SK-N-SH treated with all-trans-retinoic acid at 6 μM for 48 hours (cell line): ENCODE measurements at regions not wholly inside any gene's neighbourhood (a gene's known extent, or its start where the extent isn't known, plus 50 kb on each side); places are given as distances from the start of the nearest gene placed in this dataset.

ENCODE experiments used
- ATAC-seq: fragments of 200-7000 bp; cut with Tn5 transposase; 3 replicates; pipeline ENCODE4 v1.9.1; 2020; ENCODE audit warnings: mild to moderate bottlenecking, moderate library complexity
- ARNTL ChIP-seq: fragments of 450-650 bp; formaldehyde crosslinking; IDR thresholded peaks from 2 replicates; pipeline ENCODE4 v1.5.0; 2020; ENCODE audit warnings: low read depth, mild to moderate bottlenecking, moderate library complexity, borderline replicate concordance
- BACH2 ChIP-seq: fragments of 250-450 bp; sonication (Bioruptor Pico); IDR thresholded peaks from 2 replicates; pipeline ENCODE4 v1.9.0; 2021; ENCODE audit warnings: mild to moderate bottlenecking, borderline replicate concordance
- CSDC2 ChIP-seq: fragments of 250-450 bp; sonication (Bioruptor Pico); IDR thresholded peaks from 2 replicates; pipeline ENCODE4 v1.5.0; 2020; ENCODE audit warnings: mild to moderate bottlenecking, moderate library complexity
- ESRRG ChIP-seq: fragments of 250-450 bp; sonication (Bioruptor Pico); IDR thresholded peaks from 2 replicates; pipeline ENCODE4 v1.6.1; 2021; ENCODE audit warnings: mild to moderate bottlenecking
- GLIS3 ChIP-seq: fragments of 250-450 bp; sonication (Bioruptor Pico); IDR thresholded peaks from 2 replicates; pipeline ENCODE4 v1.5.0; 2020; ENCODE audit warnings: mild to moderate bottlenecking, moderate library complexity
- ISL1 ChIP-seq: fragments of 250-450 bp; sonication (Bioruptor Pico); IDR thresholded peaks from 2 replicates; pipeline ENCODE4 v2.1.2; 2022; ENCODE audit warnings: mild to moderate bottlenecking, moderate library complexity
- OSR1 ChIP-seq: fragments of 250-450 bp; sonication (Bioruptor Pico); IDR thresholded peaks from 2 replicates; pipeline ENCODE4 v1.8.0; 2022; ENCODE audit warnings: moderate library complexity, mild to moderate bottlenecking, inconsistent platforms
- PPARA ChIP-seq: fragments of 250-450 bp; sonication (Bioruptor Pico); IDR thresholded peaks from 2 replicates; pipeline ENCODE4 v1.5.0; 2020; ENCODE audit warnings: mild to moderate bottlenecking, borderline replicate concordance
- RARB ChIP-seq: fragments of 250-450 bp; sonication (Bioruptor Pico); IDR thresholded peaks from 2 replicates; pipeline ENCODE4 v1.8.0; 2021; ENCODE audit warnings: mild to moderate bottlenecking, moderate library complexity
- SNAI2 ChIP-seq: fragments of 250-450 bp; sonication (Bioruptor Pico); IDR thresholded peaks from 2 replicates; pipeline ENCODE4 v1.5.0; 2020; ENCODE audit warnings: mild to moderate bottlenecking, moderate library complexity
- TCF4 ChIP-seq: fragments of 250-450 bp; sonication (Bioruptor Pico); IDR thresholded peaks from 2 replicates; pipeline ENCODE4 v1.8.0; 2021; ENCODE audit warnings: mild to moderate bottlenecking, moderate library complexity, borderline replicate concordance
- ZC3H10 ChIP-seq: fragments of 250-450 bp; sonication (Bioruptor Pico); IDR thresholded peaks from 2 replicates; pipeline ENCODE4 v1.5.1; 2021; ENCODE audit warnings: mild to moderate bottlenecking, moderate library complexity
- ZFP3 ChIP-seq: fragments of 250-450 bp; sonication (Bioruptor Pico); IDR thresholded peaks from 2 replicates; pipeline ENCODE4 v1.5.0; 2020; ENCODE audit warnings: mild to moderate bottlenecking, moderate library complexity
- ZFP30 ChIP-seq: fragments of 450-650 bp; formaldehyde crosslinking; IDR thresholded peaks from 2 replicates; pipeline ENCODE4 v1.5.0; 2022; ENCODE audit warnings: mild to moderate bottlenecking, moderate library complexity
- ZNF565 ChIP-seq: fragments of 450-650 bp; formaldehyde crosslinking; conservative IDR thresholded peaks from 2 replicates; pipeline ENCODE4 v1.5.0; 2020; ENCODE audit warnings: low read depth, mild to moderate bottlenecking, moderate library complexity
- ZNF8 ChIP-seq: fragments of 450-650 bp; formaldehyde crosslinking; IDR thresholded peaks from 2 replicates; pipeline ENCODE4 v1.5.0; 2020; ENCODE audit warnings: mild to moderate bottlenecking, moderate library complexity
- TF ChIP-seq, protein P1 (sequence below): fragments of 250-450 bp; sonication (Bioruptor Pico); IDR thresholded peaks from 2 replicates; pipeline ENCODE4 v1.8.0; 2021; ENCODE audit warnings: low read depth, mild to moderate bottlenecking, moderate library complexity, borderline replicate concordance
- TF ChIP-seq, protein P2 (sequence below): fragments of 250-450 bp; sonication (Bioruptor Pico); IDR thresholded peaks from 2 replicates; pipeline ENCODE4 v1.5.1; 2020; ENCODE audit warnings: low read depth, mild to moderate bottlenecking, moderate library complexity
- TF ChIP-seq, protein P3 (sequence below): fragments of 250-450 bp; sonication (Bioruptor Pico); IDR thresholded peaks from 2 replicates; pipeline ENCODE4 v1.5.1; 2021; ENCODE audit warnings: mild to moderate bottlenecking, moderate library complexity
- TF ChIP-seq, protein P4 (sequence below): fragments of 250-450 bp; sonication (Bioruptor Pico); IDR thresholded peaks from 2 replicates; pipeline ENCODE4 v1.5.0; 2020; ENCODE audit warnings: mild to moderate bottlenecking, moderate library complexity
- TF ChIP-seq, protein P5 (sequence below): fragments of 250-450 bp; sonication (Bioruptor Pico); IDR thresholded peaks from 2 replicates; pipeline ENCODE4 v1.8.0; 2020; ENCODE audit warnings: mild to moderate bottlenecking, moderate library complexity, borderline replicate concordance

DNA sequence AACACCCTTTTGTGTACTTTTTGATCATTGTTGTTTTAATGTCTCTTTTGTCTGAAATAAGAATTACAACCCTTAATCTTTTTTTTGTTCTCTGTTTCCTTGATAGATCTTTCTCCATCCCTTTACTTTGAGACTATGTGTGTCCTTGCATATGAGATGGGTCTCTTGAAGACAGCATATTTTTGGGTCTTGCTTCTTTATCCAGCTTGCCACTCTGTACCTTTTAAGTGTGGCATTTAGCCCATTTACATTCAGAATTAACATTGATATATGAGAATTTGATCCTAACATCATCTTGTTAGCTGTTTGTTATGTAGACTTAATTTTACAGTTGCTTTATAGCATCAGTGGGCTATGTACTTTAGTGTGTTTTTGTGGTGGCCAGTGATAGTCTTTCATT lies 382.5 kb downstream of the MED10 start:
- ATAC-seq: no peak
- TF ChIP-seq RARB (CRISPR knock-in tag): no peak
- TF ChIP-seq ISL1: no peak
- TF ChIP-seq, protein P1, sequence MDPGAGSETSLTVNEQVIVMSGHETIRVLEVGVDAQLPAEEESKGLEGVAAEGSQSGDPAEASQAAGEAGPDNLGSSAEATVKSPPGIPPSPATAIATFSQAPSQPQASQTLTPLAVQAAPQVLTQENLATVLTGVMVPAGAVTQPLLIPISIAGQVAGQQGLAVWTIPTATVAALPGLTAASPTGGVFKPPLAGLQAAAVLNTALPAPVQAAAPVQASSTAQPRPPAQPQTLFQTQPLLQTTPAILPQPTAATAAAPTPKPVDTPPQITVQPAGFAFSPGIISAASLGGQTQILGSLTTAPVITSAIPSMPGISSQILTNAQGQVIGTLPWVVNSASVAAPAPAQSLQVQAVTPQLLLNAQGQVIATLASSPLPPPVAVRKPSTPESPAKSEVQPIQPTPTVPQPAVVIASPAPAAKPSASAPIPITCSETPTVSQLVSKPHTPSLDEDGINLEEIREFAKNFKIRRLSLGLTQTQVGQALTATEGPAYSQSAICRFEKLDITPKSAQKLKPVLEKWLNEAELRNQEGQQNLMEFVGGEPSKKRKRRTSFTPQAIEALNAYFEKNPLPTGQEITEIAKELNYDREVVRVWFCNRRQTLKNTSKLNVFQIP (CRISPR knock-in tag): no peak
- TF ChIP-seq, protein P2, sequence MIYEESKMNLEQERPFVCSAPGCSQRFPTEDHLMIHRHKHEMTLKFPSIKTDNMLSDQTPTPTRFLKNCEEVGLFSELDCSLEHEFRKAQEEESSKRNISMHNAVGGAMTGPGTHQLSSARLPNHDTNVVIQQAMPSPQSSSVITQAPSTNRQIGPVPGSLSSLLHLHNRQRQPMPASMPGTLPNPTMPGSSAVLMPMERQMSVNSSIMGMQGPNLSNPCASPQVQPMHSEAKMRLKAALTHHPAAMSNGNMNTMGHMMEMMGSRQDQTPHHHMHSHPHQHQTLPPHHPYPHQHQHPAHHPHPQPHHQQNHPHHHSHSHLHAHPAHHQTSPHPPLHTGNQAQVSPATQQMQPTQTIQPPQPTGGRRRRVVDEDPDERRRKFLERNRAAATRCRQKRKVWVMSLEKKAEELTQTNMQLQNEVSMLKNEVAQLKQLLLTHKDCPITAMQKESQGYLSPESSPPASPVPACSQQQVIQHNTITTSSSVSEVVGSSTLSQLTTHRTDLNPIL (CRISPR knock-in tag): no peak
- TF ChIP-seq ZFP3 (CRISPR knock-in tag): no peak
- TF ChIP-seq, protein P3, sequence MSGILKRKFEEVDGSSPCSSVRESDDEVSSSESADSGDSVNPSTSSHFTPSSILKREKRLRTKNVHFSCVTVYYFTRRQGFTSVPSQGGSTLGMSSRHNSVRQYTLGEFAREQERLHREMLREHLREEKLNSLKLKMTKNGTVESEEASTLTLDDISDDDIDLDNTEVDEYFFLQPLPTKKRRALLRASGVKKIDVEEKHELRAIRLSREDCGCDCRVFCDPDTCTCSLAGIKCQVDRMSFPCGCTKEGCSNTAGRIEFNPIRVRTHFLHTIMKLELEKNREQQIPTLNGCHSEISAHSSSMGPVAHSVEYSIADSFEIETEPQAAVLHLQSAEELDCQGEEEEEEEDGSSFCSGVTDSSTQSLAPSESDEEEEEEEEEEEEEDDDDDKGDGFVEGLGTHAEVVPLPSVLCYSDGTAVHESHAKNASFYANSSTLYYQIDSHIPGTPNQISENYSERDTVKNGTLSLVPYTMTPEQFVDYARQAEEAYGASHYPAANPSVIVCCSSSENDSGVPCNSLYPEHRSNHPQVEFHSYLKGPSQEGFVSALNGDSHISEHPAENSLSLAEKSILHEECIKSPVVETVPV (CRISPR knock-in tag): no peak
- TF ChIP-seq ZNF8 (CRISPR knock-in tag): no peak
- TF ChIP-seq, protein P4, sequence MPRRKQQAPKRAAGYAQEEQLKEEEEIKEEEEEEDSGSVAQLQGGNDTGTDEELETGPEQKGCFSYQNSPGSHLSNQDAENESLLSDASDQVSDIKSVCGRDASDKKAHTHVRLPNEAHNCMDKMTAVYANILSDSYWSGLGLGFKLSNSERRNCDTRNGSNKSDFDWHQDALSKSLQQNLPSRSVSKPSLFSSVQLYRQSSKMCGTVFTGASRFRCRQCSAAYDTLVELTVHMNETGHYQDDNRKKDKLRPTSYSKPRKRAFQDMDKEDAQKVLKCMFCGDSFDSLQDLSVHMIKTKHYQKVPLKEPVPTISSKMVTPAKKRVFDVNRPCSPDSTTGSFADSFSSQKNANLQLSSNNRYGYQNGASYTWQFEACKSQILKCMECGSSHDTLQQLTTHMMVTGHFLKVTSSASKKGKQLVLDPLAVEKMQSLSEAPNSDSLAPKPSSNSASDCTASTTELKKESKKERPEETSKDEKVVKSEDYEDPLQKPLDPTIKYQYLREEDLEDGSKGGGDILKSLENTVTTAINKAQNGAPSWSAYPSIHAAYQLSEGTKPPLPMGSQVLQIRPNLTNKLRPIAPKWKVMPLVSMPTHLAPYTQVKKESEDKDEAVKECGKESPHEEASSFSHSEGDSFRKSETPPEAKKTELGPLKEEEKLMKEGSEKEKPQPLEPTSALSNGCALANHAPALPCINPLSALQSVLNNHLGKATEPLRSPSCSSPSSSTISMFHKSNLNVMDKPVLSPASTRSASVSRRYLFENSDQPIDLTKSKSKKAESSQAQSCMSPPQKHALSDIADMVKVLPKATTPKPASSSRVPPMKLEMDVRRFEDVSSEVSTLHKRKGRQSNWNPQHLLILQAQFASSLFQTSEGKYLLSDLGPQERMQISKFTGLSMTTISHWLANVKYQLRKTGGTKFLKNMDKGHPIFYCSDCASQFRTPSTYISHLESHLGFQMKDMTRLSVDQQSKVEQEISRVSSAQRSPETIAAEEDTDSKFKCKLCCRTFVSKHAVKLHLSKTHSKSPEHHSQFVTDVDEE (CRISPR knock-in tag): no peak
- TF ChIP-seq OSR1 (CRISPR knock-in tag): no peak
- no peak for TF ChIP-seq SNAI2 (CRISPR knock-in tag)
- no peak for TF ChIP-seq ZC3H10 (CRISPR knock-in tag)
- no peak for TF ChIP-seq PPARA (CRISPR knock-in tag)
- TF ChIP-seq ESRRG (CRISPR knock-in tag): no peak
- TF ChIP-seq ARNTL (CRISPR knock-in tag): no peak
- TF ChIP-seq GLIS3 (CRISPR knock-in tag): no peak
- TF ChIP-seq, all 23 proteins: peak for 0

DNA sequence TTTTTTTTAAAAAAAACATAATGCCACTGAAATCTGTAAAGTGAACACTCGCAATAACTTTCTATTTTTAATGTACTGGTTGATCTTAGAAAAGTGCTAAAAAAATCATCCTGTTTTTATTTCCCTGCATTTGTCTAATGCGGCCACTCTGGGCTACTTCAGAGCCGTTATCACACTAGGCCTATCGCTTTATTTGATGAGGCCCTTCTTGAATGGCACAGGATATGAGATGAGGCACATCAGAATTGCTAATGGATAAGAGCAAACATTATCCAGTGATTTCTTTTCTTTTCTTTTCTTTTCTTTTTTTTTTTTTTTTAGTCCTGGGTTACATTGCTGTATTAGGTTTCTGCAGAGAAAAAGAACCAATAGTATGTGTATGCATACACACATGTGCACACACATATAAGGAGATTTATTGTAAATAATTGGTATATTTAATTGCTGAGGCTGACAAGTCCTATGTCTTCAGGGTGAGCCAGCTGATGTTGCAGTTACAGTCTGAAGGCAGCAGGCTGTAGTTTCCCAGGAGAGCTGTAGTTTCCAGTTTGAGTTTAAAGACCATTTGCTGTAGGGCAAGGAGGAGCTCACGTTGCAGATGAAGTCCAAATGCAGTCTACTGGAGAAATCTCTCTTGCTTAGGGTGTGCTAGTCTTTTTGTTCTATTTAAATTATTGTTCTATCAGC lies 391.7 kb downstream of the MED10 start:
- TF ChIP-seq RARB (CRISPR knock-in tag) (no peak), ESRRG (CRISPR knock-in tag) (no peak), GLIS3 (CRISPR knock-in tag) (no peak)
- ATAC-seq: no peak

DNA sequence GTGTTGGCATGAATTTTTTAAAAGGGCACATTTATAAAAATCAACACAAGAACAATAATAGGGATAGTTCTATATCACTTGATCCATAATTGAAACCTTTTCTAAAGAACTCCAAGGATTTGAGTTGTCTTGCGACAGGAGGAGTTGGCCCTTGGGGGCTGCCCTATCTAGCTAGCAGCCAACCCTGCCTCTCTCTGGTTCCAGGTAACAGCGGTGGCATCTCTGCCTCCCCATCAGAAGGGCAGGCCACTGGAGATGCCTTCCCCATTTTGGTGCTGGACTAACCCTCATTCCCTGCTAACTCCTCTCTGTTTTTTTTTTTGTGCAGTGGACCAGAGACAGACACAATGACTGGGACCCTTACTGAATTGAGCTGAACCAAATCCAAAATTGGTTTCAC lies 393.0 kb downstream of the MED10 start:
- ATAC-seq: no peak
- TF ChIP-seq BACH2 (no peak), RARB (CRISPR knock-in tag) (no peak), ZFP3 (CRISPR knock-in tag) (no peak), TCF4 (CRISPR knock-in tag) (no peak), ZC3H10 (CRISPR knock-in tag) (no peak), PPARA (CRISPR knock-in tag) (no peak), ZNF565 (CRISPR knock-in tag) (no peak), ARNTL (CRISPR knock-in tag) (no peak), ZFP30 (CRISPR knock-in tag) (no peak), SNAI2 (CRISPR knock-in tag) (no peak), ZNF8 (CRISPR knock-in tag) (no peak), CSDC2 (CRISPR knock-in tag) (no peak), ISL1 (no peak)
- TF ChIP-seq, protein P1 (CRISPR knock-in tag): no peak
- TF ChIP-seq, protein P2 (CRISPR knock-in tag): no peak
- TF ChIP-seq, protein P4 (CRISPR knock-in tag): no peak
- TF ChIP-seq, protein P5, sequence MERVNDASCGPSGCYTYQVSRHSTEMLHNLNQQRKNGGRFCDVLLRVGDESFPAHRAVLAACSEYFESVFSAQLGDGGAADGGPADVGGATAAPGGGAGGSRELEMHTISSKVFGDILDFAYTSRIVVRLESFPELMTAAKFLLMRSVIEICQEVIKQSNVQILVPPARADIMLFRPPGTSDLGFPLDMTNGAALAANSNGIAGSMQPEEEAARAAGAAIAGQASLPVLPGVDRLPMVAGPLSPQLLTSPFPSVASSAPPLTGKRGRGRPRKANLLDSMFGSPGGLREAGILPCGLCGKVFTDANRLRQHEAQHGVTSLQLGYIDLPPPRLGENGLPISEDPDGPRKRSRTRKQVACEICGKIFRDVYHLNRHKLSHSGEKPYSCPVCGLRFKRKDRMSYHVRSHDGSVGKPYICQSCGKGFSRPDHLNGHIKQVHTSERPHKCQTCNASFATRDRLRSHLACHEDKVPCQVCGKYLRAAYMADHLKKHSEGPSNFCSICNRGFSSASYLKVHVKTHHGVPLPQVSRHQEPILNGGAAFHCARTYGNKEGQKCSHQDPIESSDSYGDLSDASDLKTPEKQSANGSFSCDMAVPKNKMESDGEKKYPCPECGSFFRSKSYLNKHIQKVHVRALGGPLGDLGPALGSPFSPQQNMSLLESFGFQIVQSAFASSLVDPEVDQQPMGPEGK (CRISPR knock-in tag): no peak
